D721Med (cell line): ENCODE measurements at regions not wholly inside any gene's neighbourhood (a gene's known extent, or its start where the extent isn't known, plus 50 kb on each side); places are given as distances from the start of the nearest gene placed in this dataset.
A peak's percentile ranks its signal among the peaks of the same experiment; 100 is the strongest.
"Not testable (repeated sequence)": the region's sequence is repeated elsewhere in the genome, so short reads cannot be mapped to it uniquely, and the experiment has no call there.

Experiments
- DNase-seq: peaks from one replicate; pipeline ENCODE4 v3.0.0; 2011; ENCODE audit warnings: low spot score; ENCODE audit not compliant: insufficient read length
- FAIRE-seq: peaks from 2 replicates; lab custom pipeline; 2011; peaks lifted over from hg19 to GRCh38; lab: Jason Lieb, UNC
- TF ChIP-seq, protein P1 (sequence below): IDR thresholded peaks from 2 replicates; pipeline ENCODE4 v1.5.1; 2012; ENCODE audit warnings: mild to moderate bottlenecking, control low read depth; ENCODE audit not compliant: insufficient read depth; ENCODE audit errors: missing control alignments

DNA sequence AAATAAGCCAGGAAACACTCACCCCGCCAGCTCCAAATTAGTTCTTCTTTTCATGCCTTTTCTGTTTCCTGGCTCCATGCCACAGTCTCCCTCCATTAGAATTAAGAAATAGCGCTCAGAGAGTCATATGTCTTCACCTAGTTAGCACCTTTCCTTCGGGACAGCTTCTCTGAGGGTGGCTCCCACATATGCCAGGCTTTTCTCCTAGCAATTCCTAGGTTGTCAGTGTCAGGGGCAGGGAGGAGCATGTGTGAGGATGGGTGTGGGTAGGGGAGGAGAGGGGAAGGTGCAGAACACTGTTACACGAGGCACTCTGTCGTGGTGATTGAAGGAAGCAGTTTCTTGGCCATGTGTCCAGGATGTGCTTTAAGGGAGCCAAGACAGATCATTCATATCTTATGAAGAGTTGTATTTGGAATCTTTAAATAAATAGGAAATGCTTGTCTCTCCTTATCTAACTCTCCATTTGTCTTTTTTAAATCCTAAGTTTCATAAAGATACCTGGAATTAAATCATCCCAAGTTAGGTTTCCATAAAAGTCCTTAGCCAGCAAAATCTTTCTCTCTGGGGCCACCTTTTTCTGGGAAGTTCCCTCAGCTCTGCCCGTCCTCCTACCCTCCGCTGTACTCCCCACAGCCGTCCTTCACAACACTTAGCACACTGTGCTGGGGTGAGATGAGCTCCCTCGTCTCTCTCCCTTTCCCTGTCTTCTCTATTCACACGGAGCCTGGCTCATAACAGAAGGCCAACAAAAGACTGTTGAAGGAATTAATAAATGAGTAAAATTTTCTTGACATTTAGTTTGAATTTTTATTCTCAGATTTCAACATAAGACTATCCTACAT, 361.0 kb downstream of the CD83 start:
- FAIRE-seq (no peak), DNase-seq (no peak)
- TF ChIP-seq, protein P1, sequence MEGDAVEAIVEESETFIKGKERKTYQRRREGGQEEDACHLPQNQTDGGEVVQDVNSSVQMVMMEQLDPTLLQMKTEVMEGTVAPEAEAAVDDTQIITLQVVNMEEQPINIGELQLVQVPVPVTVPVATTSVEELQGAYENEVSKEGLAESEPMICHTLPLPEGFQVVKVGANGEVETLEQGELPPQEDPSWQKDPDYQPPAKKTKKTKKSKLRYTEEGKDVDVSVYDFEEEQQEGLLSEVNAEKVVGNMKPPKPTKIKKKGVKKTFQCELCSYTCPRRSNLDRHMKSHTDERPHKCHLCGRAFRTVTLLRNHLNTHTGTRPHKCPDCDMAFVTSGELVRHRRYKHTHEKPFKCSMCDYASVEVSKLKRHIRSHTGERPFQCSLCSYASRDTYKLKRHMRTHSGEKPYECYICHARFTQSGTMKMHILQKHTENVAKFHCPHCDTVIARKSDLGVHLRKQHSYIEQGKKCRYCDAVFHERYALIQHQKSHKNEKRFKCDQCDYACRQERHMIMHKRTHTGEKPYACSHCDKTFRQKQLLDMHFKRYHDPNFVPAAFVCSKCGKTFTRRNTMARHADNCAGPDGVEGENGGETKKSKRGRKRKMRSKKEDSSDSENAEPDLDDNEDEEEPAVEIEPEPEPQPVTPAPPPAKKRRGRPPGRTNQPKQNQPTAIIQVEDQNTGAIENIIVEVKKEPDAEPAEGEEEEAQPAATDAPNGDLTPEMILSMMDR, result no peak

DNA sequence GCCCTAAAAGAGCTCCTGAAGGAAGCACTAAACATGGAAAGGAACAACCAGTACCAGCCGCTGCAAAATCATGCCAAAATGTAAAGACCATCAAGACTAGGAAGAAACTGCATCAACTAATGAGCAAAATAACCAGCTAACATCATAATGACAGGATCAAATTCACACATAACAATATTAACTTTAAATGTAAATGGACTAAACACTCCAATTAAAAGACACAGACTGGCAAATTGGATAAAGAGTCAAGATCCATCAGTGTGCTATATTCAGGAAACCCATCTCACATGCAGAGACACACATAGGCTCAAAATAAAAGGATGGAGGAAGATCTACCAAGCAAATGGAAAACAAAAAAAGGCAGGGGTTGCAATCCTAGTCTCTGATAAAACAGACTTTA, 364.4 kb downstream of the CD83 start:
- FAIRE-seq, DNase-seq: not testable (repeated sequence)

DNA sequence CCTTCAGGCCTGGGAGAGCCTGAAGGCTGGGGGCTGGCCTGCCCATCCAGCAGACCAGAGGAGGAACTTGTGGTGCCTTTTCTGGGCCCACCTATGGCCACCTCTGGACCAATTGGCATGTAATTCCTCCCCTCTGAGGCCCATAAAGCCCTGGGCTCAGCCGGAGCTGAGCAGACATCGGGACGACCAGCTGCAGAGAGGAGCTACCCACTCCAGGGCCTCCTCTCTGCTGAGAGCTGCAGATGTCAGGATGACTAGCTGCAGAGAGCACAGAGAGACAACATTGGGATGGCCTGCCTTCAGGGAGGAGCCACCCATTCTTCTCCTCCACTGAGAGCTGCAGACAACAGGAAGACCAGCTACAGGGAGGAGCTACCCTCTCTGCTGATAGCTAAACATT, 370.1 kb downstream of the CD83 start:
- TF ChIP-seq, protein P1, result no peak
- DNase-seq, result no peak
- FAIRE-seq, result no peak

DNA sequence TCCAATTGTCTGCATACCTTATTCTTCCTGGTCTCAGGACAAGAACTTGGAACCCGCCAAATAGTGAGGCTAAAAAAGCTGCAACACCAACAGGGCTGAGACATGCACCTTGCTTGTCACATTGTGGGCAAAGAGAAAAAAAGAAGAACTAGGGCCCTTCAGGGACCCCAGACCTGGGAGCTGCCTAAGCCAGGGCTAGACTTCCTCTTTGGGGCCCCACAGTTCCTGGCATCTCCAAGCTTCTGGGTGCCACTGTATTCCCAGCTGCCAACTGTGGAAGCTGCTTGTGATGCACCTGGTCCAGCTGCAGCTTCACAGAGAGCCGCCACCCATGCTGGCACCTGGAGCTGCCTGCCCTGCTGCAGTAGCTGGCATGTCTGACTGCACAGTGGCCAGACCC, 370.6 kb downstream of the CD83 start:
- FAIRE-seq, result no peak
- DNase-seq, result no peak
- TF ChIP-seq, protein P1, result no peak

DNA sequence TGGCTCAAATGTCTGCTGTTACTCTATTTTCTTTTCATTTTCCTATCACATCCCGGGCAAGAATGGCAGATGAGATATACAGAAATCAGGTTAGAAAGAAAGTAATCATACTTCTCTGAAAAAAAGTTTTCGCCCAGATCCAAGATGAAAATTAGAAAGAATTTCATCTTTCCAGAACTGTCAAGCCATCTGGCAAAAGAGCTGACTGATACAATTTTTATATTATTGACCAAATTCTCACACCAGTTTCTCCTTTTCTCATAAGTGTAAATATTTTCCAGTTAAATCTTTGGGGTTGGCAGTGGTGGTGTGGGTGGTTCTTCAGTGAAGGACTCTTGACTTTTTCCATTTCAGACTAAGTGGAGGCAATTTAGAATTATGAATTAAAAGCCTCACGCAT, 371.9 kb downstream of the CD83 start:
- DNase-seq (no peak), FAIRE-seq (no peak)
- TF ChIP-seq, protein P1, result no peak

DNA sequence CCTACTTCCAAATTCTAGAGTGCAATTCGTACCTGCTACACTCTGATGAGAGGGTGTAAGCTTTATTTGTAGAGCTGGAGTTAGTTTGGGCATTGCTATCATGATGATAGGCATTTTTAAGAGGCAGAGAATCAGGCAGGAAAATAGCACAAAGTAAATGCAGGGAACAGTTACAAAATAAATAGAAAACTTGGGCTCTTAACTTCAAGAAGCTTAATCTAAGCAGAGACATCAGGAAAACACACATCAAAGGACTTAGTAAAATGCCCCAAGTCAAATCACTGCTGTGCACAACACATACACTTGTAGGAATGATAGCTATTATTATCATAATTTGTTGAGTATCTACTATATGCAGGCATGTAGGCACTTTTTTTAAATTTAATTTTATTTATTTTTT, 381.2 kb downstream of the CD83 start:
- DNase-seq (no peak), FAIRE-seq (no peak)
- TF ChIP-seq, protein P1, result no peak

DNA sequence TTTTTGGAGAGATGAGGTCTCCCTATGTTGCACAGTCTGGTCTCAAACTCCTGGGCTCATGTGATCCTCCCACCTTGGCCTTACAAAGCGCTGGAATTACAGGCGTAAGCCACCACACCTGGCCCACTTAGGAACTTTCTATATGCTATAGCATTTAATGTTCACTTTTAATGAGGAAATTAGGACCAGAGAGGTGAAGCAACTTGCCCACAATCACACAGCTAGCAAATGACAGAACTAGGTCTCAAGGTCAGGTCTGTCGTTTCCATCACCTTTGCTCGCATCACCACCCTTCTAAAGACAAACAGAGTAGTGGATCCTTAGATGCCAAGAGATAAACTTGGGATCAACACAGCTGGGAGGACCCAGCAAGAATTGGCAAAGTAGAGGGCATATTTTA, 381.7 kb downstream of the CD83 start:
- FAIRE-seq (no peak), DNase-seq (no peak)
- TF ChIP-seq, protein P1, result no peak

DNA sequence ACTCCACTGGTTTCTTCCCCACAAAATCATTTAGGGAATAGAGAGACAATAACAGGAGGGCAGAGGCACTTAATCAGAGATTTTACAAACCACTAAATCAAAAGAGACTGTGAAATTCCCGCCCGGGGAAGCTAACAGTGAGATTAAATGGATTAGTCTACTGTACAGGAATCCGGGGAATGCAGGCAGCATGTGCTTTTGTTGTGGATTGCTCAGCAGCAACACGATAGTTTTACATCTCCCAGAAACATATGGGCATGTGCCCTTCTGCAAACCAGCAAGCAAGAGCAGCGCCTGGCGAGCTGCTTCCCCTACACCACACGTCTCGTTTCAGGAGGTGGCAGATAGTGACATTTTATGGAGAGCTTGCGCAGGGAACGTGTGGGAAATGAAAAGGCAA, 382.3 kb downstream of the CD83 start:
- TF ChIP-seq, protein P1, result no peak
- DNase-seq (no peak), FAIRE-seq (peak; percentile 11)
